Gastroesophageal sphincter (tissue), 4 donors: ENCODE measurements at regions not wholly inside any gene's neighbourhood (a gene's known extent, or its start where the extent isn't known, plus 50 kb on each side); places are given as distances from the start of the nearest gene placed in this dataset.
"Not testable (repeated sequence)": the region's sequence is repeated elsewhere in the genome, so short reads cannot be mapped to it uniquely, and the experiment has no call there.

Experiments used
- ATAC-seq: fragments of 150-250 bp; one replicate; pipeline ENCODE4 v1.9.1; 2016; ENCODE audit warnings: mild to moderate bottlenecking, moderate library complexity
- H3K27ac ChIP-seq, 4 donors: fragments of 200-600 bp; sonication (generic) in 3 of 4; 1 replicate in 3 of 4; 2 replicates in 1 of 4; pipeline ENCODE4 v1.5.1; 2016 to 2019
- H3K27me3 ChIP-seq: fragments of 200-600 bp; sonication (generic); one replicate; pipeline ENCODE4 v1.5.1; 2019
- H3K36me3 ChIP-seq, 2 donors: fragments of 200-600 bp; sonication (generic); one replicate each; pipeline ENCODE4 v1.5.1; 2019; ENCODE audit warnings: control low read depth in 1 of 2
- H3K4me1 ChIP-seq, 3 donors: fragments of 200-600 bp; sonication (generic); 1 replicate in 2 of 3; 2 replicates in 1 of 3; pipeline ENCODE4 v1.5.1; 2016 to 2019; ENCODE audit warnings: control low read depth in 2 of 3
- H3K4me3 ChIP-seq, 2 donors: fragments of 200-600 bp; sonication (generic); one replicate each; pipeline ENCODE4 v1.5.1; 2019; ENCODE audit warnings: mild to moderate bottlenecking in 1 of 2, moderate library complexity in 1 of 2
- H3K9me3 ChIP-seq, 3 donors: fragments of 200-600 bp; sonication (generic); one replicate each; pipeline ENCODE4 v1.5.1; 2017 to 2019; ENCODE audit warnings: control low read depth in 2 of 3
- CTCF ChIP-seq, 4 experiments: fragments of 200-600 bp in 2 of 4; fragments of 450-650 bp in 2 of 4; sonication (generic) in 1 of 4; IDR thresholded peaks; one replicate each; pipeline ENCODE4 v1.5.1; 2017 to 2019; ENCODE audit warnings: antibody characterized with exemption in 4 of 4, mild to moderate bottlenecking in 2 of 4, moderate library complexity in 2 of 4
- EP300 ChIP-seq: sonication (generic); formaldehyde crosslinking; IDR thresholded peaks from one replicate; pipeline ENCODE4 v1.6.1; 2017; ENCODE audit warnings: antibody characterized with exemption, mild to moderate bottlenecking
- POLR2A ChIP-seq, 2 donors: fragments of 450-650 bp; IDR thresholded peaks; one replicate each; pipeline ENCODE4 v1.6.1; 2017; ENCODE audit warnings: antibody characterized with exemption in 2 of 2, mild to moderate bottlenecking in 2 of 2, moderate library complexity in 1 of 2
- POLR2AphosphoS5 ChIP-seq: sonication (generic); formaldehyde crosslinking; IDR thresholded peaks from one replicate; pipeline ENCODE4 v1.6.1; 2017; ENCODE audit warnings: antibody characterized with exemption
- WGBS, 2 donors: methylation state at CpG; one replicate each; pipeline ENCODE4 v1.1.5; 2018; ENCODE audit warnings: low coverage in 1 of 2; 5-methylcytosine and 5-hydroxymethylcytosine counted together

DNA sequence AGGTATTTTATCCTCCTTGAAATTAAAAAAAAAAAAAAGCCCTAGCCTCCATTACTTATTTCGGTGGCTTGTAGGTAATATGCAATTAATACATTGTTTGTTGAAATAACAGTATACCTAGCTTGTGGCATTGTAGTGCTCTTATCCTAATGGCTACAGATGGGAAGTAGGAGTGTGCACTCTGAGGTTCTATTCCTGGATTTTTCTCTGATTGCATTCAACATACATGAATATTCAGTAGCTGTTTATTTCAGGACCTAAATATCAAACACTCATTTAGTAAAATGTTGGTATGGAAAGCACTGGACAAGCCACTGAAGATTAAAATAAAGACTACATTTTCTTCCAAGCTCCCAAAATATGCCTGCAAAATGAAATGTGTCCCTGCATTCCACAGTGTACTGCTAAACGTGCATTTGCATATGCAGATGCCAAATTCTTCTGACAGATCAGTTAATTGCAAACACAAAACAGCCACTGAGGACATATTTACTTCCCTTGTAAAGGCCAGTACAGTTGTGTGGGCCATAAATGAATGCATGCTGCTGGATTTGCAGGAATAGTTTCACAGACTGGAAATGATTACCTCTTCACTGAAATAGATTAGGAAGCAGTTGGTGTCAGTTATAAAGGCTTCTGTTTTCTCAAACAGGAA, 826.1 kb downstream of the PRELID2 start:
- TF ChIP-seq POLR2AphosphoS5 (no peak), EP300 (no peak), POLR2A (IDR thresholded peaks at IDR 0.05) (no peak)
- H3K27ac ChIP-seq, result no peak overlapping the region
- no peaks in the 10 kb centered on the region for H3K36me3 ChIP-seq
- peaks cover 0 to 15% (median 0%) of the 10 kb centered on the region in 3 donors for H3K9me3 ChIP-seq
- H3K27me3 ChIP-seq, result no peaks in the 10 kb centered on the region
- WGBS, 2 donors, result 60 to 70% methylated on average over 2 of the region's 2 CpGs
- no peaks in the 10 kb centered on the region for H3K4me1 ChIP-seq
- no peak for ATAC-seq
- no peak overlapping the region for H3K4me3 ChIP-seq

GRCh38 chr5:144994356-144994755, 823.7 kb downstream of the KCTD16 start:
- not testable (repeated sequence) for H3K9me3 ChIP-seq, H3K27me3 ChIP-seq, H3K4me3 ChIP-seq, ATAC-seq, H3K36me3 ChIP-seq, H3K27ac ChIP-seq, H3K4me1 ChIP-seq

DNA sequence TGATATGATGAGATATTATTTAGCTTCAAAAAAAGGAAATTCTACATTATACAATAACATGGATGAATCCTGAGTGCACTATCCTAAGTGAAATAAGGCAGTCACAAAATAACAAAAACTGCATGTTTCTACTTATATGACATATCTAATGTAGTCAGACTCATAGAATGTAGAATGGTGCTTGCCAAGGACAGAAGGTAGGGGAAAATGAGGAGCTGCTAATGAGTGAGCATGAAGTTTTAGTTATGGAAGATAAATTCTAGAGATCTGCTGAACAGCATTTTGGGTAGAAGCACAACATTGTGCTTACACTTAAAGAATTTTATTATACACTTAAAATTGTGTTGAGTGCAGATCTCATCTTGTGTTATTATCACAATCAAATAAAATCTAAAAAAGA, 812.4 kb downstream of the KCTD16 start:
- TF ChIP-seq POLR2A (IDR thresholded peaks at IDR 0.05), result no peak
- no peak for TF ChIP-seq POLR2AphosphoS5
- no peak for TF ChIP-seq EP300
- no peak for TF ChIP-seq CTCF (IDR thresholded peaks at IDR 0.05)

GRCh38 chr5:144979516-144980264, 809.0 kb downstream of the KCTD16 start:
- Histone ChIP-seq H3K36me3 (no peaks in the 10 kb centered on the region), H3K4me1 (no peaks in the 10 kb centered on the region), H3K9me3 (peaks cover 0 to 4% (median 0%) of the 10 kb centered on the region in 3 donors), H3K27me3 (no peaks in the 10 kb centered on the region), H3K27ac (no peak overlapping the region), H3K4me3 (no peak overlapping the region)
- 44 to 53% methylated on average over 2 of the region's 2 CpGs for WGBS, 2 donors
- TF ChIP-seq CTCF (IDR thresholded peaks at IDR 0.05), result no peak
- no peak for TF ChIP-seq POLR2AphosphoS5
- no peak for TF ChIP-seq EP300
- no peak for TF ChIP-seq POLR2A (IDR thresholded peaks at IDR 0.05)
- ATAC-seq, result no peak

More for the DNA sequence above, 812.4 kb downstream of the KCTD16 start:
- H3K27me3 ChIP-seq, result no peaks in the 10 kb centered on the region
- no peaks in the 10 kb centered on the region for H3K9me3 ChIP-seq
- H3K27ac ChIP-seq, result no peak overlapping the region
- no peaks in the 10 kb centered on the region for H3K36me3 ChIP-seq
- no peak for ATAC-seq
- H3K4me1 ChIP-seq, result no peaks in the 10 kb centered on the region
- H3K4me3 ChIP-seq, result no peak overlapping the region

- no peaks in the 10 kb centered on the region for H3K4me1 ChIP-seq
- 68 to 74% methylated on average over 3 of the region's 3 CpGs for WGBS, 2 donors
Observed at GRCh38 chr5:144972317-144972716, 801.6 kb downstream of the KCTD16 start.

More at GRCh38 chr5:144972317-144972716, 801.6 kb downstream of the KCTD16 start:
- TF ChIP-seq POLR2A (IDR thresholded peaks at IDR 0.05) (no peak), CTCF (IDR thresholded peaks at IDR 0.05) (no peak), POLR2AphosphoS5 (no peak), EP300 (no peak)
- no peaks in the 10 kb centered on the region for H3K27me3 ChIP-seq
- no peak overlapping the region for H3K4me3 ChIP-seq
- no peak overlapping the region for H3K27ac ChIP-seq
- no peaks in the 10 kb centered on the region for H3K36me3 ChIP-seq
- peaks cover 0 to 4% (median 0%) of the 10 kb centered on the region in 3 donors for H3K9me3 ChIP-seq
- no peak for ATAC-seq
